ENCODE measurements at regions not wholly inside any gene's neighbourhood (a gene's known extent, or its start where the extent isn't known, plus 50 kb on each side); places are given as distances from the start of the nearest gene placed in this dataset.
"Not testable (repeated sequence)": the region's sequence is repeated elsewhere in the genome, so short reads cannot be mapped to it uniquely, and the experiment has no call there.

- no peak for DNase-seq
Measured at GRCh38 chr11:122020902-122021301, 95.1 kb downstream of the BLID start.

GRCh38 chr11:122019908-122020694 lies 95.9 kb downstream of the BLID start:
- DNase-seq, result no peak

- DNase-seq, result no peak
Measured at GRCh38 chr11:122007601-122008071, 108.4 kb downstream of the BLID start.

DNA sequence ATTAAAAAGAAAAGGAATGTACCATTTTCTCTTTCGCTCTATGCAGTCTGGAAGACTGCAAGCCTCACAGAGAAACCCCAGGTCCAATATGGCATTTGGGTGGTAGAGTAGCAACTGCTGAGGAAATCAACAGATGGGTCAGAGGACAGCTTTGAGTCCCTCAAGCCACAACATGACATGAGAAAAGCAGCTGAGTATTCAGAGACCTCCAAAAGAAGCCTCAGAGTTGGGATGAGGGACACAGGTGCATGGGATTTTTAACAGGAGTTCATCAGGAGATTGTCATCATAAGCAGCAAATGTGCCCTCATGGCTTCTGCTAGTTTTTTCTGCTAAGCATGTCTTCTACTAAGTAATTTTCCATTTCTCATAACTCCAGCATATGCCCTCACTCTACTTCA lies 111.6 kb downstream of the BLID start:
- DNase-seq, result no peak

GRCh38 chr11:122002926-122003325 lies 113.1 kb downstream of the BLID start:
- no peak for DNase-seq

- no peak for DNase-seq
Measured at GRCh38 chr11:122002047-122002446, 114.0 kb downstream of the BLID start.

GRCh38 chr11:121999651-122000050 lies 116.4 kb downstream of the BLID start:
- no peak for DNase-seq

- DNase-seq, result no peak
Measured at GRCh38 chr11:121996574-121996973, 119.4 kb downstream of the BLID start.

DNA sequence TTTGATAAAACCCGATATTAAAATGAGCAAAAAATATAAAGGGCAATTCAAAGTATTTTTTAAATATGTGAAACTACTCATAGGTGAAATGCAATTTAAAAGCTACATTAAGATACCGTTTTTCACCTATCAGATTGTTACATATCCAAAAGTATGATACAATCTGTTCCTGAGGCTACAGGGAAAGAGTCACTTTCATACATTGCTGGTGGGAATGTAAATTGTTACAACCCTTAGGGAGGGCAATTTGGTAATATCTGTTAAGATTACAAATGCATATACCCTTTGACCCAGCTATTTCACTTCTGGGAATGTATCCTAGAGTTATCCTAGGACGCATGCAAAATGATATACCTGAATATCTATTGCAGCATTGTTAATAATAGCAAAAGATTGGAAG lies 132.1 kb downstream of the BLID start:
- no peak for DNase-seq

- DNase-seq, result not testable (repeated sequence)
Measured at GRCh38 chr11:121977914-121978313, 138.1 kb downstream of the BLID start.

GRCh38 chr11:121968638-121969037 lies 147.4 kb downstream of the BLID start:
- DNase-seq, result no peak

- no peak for DNase-seq
Measured at GRCh38 chr11:121967131-121967704, 148.8 kb downstream of the BLID start.

- no peak for DNase-seq
Measured at GRCh38 chr11:121965330-121965729, 150.7 kb downstream of the BLID start.

DNA sequence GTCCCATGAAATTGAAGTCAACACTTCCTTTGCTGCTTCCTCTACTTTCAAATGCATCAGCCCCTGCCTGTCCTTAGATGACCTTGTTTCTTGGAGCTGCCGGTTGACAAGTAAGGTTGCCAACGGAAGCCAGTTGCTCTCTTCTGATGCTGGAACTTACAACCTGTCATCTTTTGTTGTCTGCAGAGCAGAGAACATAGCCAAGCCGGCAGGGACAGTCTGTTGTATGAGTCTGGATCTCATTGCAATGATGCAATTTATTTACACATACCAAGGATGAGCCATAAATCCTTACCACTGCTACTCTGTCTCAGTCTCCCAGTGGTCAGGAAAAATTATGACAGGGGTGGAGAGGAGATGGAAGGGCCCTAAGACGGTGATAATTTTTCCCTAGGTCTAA lies 151.4 kb downstream of the BLID start:
- DNase-seq, result no peak

DNA sequence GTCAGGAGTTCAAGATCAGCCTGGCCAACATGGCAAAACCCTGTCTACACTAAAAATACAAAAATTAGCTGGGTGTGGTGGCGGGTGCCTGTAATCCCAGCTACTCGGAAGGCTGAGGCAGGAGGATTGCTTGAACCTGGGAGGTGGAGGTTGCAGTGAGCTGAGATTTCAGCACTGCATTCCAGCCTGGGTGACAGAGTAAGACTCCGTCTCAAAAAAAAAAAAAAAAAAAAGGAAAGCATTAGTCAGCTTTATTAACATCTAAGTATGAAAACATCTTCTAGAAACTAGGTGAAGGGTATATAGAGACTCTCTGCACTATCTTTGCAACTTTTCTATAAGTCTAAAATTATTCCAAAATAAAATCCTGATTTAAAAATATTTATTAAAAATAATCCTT lies 152.2 kb downstream of the BLID start:
- DNase-seq, result not testable (repeated sequence)

DNA sequence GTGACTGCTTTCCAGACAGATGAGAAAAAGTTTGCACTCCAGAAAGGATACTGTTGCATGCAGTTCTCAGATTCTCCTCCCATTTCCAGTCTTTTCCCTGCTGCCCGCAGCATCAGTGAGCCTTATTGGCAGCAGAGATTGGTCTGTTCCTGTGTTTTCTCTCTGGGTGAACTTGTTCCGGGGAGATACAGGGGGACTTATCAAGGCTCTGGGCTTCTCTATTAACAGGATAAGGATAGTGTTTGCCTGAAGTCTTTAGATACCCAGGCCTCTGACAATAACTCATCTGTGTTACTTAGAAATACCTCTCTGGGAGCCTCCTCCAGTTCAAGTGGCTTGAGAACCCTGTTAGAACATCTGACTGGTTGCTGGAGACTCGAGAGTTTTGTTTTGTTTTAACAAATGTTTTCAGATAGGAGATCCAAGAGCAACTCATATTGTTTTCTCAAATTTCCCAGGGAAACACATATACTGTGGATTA lies 154.7 kb downstream of the BLID start:
- no peak for DNase-seq

GRCh38 chr11:121958971-121959325 lies 157.1 kb downstream of the BLID start:
- DNase-seq, result no peak

- DNase-seq, result no peak
Measured at GRCh38 chr11:121958323-121958970, 157.6 kb downstream of the BLID start.

DNA sequence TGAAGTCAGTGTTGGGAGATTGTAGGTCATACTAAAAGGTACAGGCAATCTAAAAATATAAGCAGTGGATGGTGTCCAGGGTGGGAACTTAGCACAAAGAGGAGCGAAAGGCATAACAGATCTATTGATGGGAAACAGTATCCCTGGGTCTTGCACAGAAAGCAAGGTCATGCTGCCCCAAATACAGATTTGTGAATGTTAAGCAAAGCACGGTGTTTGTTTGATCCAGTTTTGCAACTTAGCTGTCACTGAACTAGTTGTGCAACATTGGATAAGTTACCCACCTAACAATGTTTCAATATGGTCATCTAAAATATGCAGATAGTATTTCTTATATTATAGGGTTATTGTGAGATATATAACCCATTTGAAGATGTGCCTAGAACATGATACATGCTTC lies 162.9 kb downstream of the BLID start:
- DNase-seq, result no peak

DNA sequence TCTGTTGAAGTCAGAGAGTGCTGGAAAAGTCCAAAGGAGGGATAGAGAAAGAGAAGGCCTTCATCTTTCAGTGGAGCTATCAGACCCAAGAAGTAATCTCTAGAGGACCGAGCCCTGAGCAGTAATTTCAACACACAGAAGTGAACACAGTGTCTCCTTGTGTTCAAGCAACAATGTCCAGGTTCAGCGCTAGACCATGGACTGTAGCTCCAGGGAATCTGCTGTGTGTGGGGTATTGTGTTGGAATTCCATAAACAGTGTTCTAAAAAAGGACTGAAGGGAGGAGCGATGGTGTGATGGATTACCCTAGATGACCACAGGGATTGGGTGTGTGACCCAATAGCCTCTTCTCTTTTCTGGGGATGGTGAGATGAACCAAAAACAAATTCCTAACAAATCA lies 165.9 kb downstream of the BLID start:
- DNase-seq, result no peak

DNA sequence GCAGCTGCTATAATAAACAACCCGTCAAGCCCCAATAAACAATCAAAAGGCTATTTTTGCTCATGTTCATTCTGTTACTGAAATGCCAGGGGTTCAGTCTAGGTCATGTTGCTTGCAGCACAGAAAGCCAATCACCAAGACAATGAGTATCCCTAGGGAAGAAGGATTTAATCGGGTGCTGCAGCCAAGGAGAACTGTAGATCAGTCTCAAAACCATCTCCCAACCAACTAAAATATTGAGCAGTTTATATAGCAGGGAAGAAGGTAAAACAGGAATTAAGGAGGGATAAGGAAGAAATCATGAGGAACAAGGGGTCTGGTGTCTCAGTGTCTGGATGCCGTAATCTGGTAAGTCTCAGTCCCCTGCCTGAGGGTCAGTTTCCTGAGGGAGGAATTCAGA lies 169.5 kb downstream of the BLID start:
- DNase-seq, result no peak

DNA sequence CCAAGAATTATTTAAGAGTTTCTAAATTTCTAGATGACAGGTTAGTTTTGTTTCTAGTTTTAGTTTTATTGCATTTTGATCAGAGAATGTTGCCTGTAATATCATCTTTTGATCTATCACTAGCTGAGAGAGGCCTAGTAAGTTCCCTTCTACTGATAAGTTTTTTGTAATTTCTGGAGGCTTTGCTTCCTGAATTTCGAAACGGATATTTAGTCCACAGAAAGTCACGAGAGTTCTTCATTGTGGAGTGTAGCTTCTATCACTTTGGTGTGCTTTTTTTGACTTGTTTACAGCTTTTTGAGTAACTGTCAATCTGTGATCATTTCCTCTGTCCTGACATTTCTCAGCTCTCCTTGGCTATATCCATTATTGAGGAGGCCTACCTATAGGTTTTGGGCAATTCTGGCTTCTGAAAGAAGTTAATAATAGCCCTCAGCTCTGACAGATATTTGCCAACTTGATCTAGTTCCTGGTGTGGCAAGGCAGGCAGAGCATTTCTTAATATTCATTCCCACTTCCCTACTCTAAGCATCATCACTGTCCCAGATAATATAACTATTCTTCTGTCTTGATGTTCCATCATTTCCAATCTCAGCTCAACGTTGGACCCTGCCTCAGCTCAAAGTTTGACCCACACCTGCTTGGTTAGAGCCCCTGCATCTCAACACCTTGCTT lies 171.3 kb downstream of the BLID start:
- DNase-seq, result no peak

DNA sequence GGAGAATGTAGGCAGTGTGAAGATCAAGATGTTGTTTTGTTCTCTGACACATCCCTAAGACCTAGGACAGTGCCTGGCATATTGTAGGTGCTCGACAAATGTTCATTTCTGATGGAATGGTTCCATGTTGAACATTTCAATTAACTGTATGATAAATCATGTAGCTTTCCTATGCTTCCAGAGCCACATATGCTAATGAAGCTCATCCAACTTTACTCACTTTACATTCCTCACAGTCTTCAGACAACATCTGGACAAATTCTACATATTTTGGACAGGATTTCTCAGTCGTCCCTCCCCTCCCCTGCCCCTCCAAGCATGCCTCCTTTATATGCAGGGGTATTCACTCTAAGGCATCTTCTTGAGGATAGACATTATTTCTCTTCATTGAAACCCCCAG lies 177.9 kb downstream of the BLID start:
- DNase-seq, result no peak

Data from activated CD8-positive, alpha-beta memory T cell treated with anti-CD3 and anti-CD28 coated beads, Interleukin-2, amount 50 U/mL, for 48 hours (primary cell).